Liver (tissue), 8 donors: ENCODE measurements at regions not wholly inside any gene's neighbourhood (a gene's known extent, or its start where the extent isn't known, plus 50 kb on each side); places are given as distances from the start of the nearest gene placed in this dataset.

Experiments used
- DNase-seq: peaks from one replicate; pipeline ENCODE4 v3.0.0-alpha.2; 2017; ENCODE audit warnings: low spot score
- H3K27ac ChIP-seq, 2 donors: one replicate each; pipeline ENCODE4 v1.7.0; 2013; ENCODE audit warnings: inconsistent platforms in 2 of 2, low read length in 2 of 2, control low read depth in 1 of 2, low read depth in 1 of 2, mild to moderate bottlenecking in 1 of 2
- H3K27me3 ChIP-seq, 4 donors: one replicate each; pipeline versions ENCODE4 v1.6.1 to v1.7.0; 2013; ENCODE audit warnings: low read length in 3 of 4, inconsistent platforms in 1 of 4, mild to moderate bottlenecking in 1 of 4, moderate library complexity in 1 of 4; ENCODE audit not compliant: control insufficient read depth in 4 of 4, insufficient read depth in 4 of 4
- H3K36me3 ChIP-seq, 4 donors: one replicate each; pipeline versions ENCODE4 v1.6.1 to v1.7.0; 2013; ENCODE audit warnings: low read length in 3 of 4, mild to moderate bottlenecking in 3 of 4, low read depth in 1 of 4, moderate library complexity in 1 of 4; ENCODE audit not compliant: control insufficient read depth in 4 of 4, insufficient read depth in 3 of 4
- H3K4me1 ChIP-seq, 4 donors: one replicate each; pipeline versions ENCODE4 v1.6.1 to v1.7.0; 2013; ENCODE audit warnings: low read length in 3 of 4, mild to moderate bottlenecking in 3 of 4, moderate library complexity in 1 of 4; ENCODE audit not compliant: control insufficient read depth in 4 of 4, insufficient read depth in 4 of 4
- H3K4me3 ChIP-seq, 3 donors: one replicate each; pipeline versions ENCODE4 v1.6.1 to v1.7.0; 2013; ENCODE audit warnings: low read length in 3 of 3, control low read depth in 1 of 3, low read depth in 1 of 3, mild to moderate bottlenecking in 1 of 3
- H3K9ac ChIP-seq, 2 donors: one replicate each; pipeline ENCODE4 v1.7.0; 2013; ENCODE audit warnings: low read length in 2 of 2, mild to moderate bottlenecking in 2 of 2, moderate library complexity in 2 of 2, control low read depth in 1 of 2, low read depth in 1 of 2
- H3K9me3 ChIP-seq, 4 donors: one replicate each; pipeline versions ENCODE4 v1.6.1 to v1.7.0; 2013; ENCODE audit warnings: low read length in 3 of 4; ENCODE audit not compliant: control insufficient read depth in 4 of 4
- CTCF ChIP-seq: fragments of 150-350 bp; IDR thresholded peaks from 2 replicates; pipeline ENCODE4 v1.5.1; 2017; ENCODE audit warnings: improper control_type of control experiment, low read depth, low read length; ENCODE audit not compliant: missing input control
- EGR1 ChIP-seq, 2 donors: IDR thresholded peaks; 2 replicates each; pipeline ENCODE4 v1.6.1; 2016 to 2018; ENCODE audit warnings: antibody characterized with exemption in 2 of 2, low read depth in 2 of 2
- FOXA1 ChIP-seq: IDR thresholded peaks from 2 replicates; pipeline ENCODE4 v1.6.1; 2016; ENCODE audit warnings: antibody characterized with exemption
- FOXA2 ChIP-seq: IDR thresholded peaks from 2 replicates; pipeline ENCODE4 v1.6.1; 2016; ENCODE audit warnings: antibody characterized with exemption
- GABPA ChIP-seq, 2 donors: IDR thresholded peaks in 1 of 2; conservative IDR thresholded peaks in 1 of 2; 2 replicates each; pipeline ENCODE4 v1.6.1; 2016; ENCODE audit warnings: antibody characterized with exemption in 2 of 2, mild to moderate bottlenecking in 1 of 2, moderate library complexity in 1 of 2
- HNF4A ChIP-seq, 2 donors: conservative IDR thresholded peaks; 2 replicates each; pipeline ENCODE4 v1.6.1; 2016; ENCODE audit warnings: antibody characterized with exemption in 2 of 2, mild to moderate bottlenecking in 2 of 2
- HNF4G ChIP-seq: IDR thresholded peaks from 2 replicates; pipeline ENCODE4 v1.6.1; 2016; ENCODE audit warnings: antibody characterized with exemption
- JUND ChIP-seq, 2 donors: IDR thresholded peaks; 2 replicates each; pipeline ENCODE4 v1.6.1; 2016; ENCODE audit warnings: antibody characterized with exemption in 2 of 2
- MAX ChIP-seq: IDR thresholded peaks from 2 replicates; pipeline ENCODE4 v1.6.1; 2016; ENCODE audit warnings: antibody characterized with exemption
- NR2F2 ChIP-seq: IDR thresholded peaks from 2 replicates; pipeline ENCODE4 v1.6.1; 2016; ENCODE audit warnings: antibody characterized with exemption
- RAD21 ChIP-seq, 2 donors: IDR thresholded peaks; 2 replicates each; pipeline ENCODE4 v1.6.1; 2016; ENCODE audit warnings: antibody characterized with exemption in 2 of 2, mild to moderate bottlenecking in 2 of 2
- REST ChIP-seq: IDR thresholded peaks from 2 replicates; pipeline ENCODE4 v1.6.1; 2016; ENCODE audit warnings: antibody characterized with exemption, mild to moderate bottlenecking
- RXRA ChIP-seq, 2 donors: IDR thresholded peaks; 2 replicates each; pipeline ENCODE4 v1.6.1; 2017 to 2018; ENCODE audit warnings: antibody characterized with exemption in 2 of 2, mild to moderate bottlenecking in 1 of 2
- SP1 ChIP-seq: IDR thresholded peaks from 2 replicates; pipeline ENCODE4 v1.6.1; 2018; ENCODE audit warnings: antibody characterized with exemption, mild to moderate bottlenecking
- TAF1 ChIP-seq: conservative IDR thresholded peaks from 2 replicates; pipeline ENCODE4 v1.6.1; 2016; ENCODE audit warnings: antibody characterized with exemption, mild to moderate bottlenecking
- YY1 ChIP-seq: IDR thresholded peaks from 2 replicates; pipeline ENCODE4 v1.6.1; 2016; ENCODE audit warnings: antibody characterized with exemption, mild to moderate bottlenecking
- ZBTB33 ChIP-seq: IDR thresholded peaks from 2 replicates; pipeline ENCODE4 v1.6.1; 2016; ENCODE audit warnings: antibody characterized with exemption
- WGBS: extraction: QIAGEN DNeasy Blood & Tissue Kit; methylation state at CpG from one replicate; pipeline ENCODE4 v1.1.7; 2013; 5-methylcytosine and 5-hydroxymethylcytosine counted together
- donor health status: healthy.
- donor health status: healthy.
- donor health status: healthy.
- donor health status: healthy.
- donor health status: healthy.

- DNase-seq, result no peak
- no peak overlapping the region for H3K9ac ChIP-seq
- H3K27ac ChIP-seq, result no peak overlapping the region
- no peaks in the 10 kb centered on the region for H3K9me3 ChIP-seq
- 90% methylated on average over 2 of the region's 2 CpGs for WGBS
- H3K4me3 ChIP-seq, result no peak overlapping the region
- TF ChIP-seq SP1, result no peak
- no peak for TF ChIP-seq JUND (IDR thresholded peaks at IDR 0.05)
- no peak for TF ChIP-seq HNF4G
- no peak for TF ChIP-seq YY1
- TF ChIP-seq RAD21 (IDR thresholded peaks at IDR 0.05), result no peak
- TF ChIP-seq MAX, result no peak
- TF ChIP-seq GABPA (IDR thresholded peaks at IDR 0.05 in 1 of 2, conservative IDR thresholded peaks at IDR 0.05 in 1 of 2), result no peak
- TF ChIP-seq CTCF, result no peak
- TF ChIP-seq EGR1 (IDR thresholded peaks at IDR 0.05; ENCODE audit: low read depth in 2 of 2), result no peak
- TF ChIP-seq FOXA2, result no peak
- no peak for TF ChIP-seq HNF4A (conservative IDR thresholded peaks at IDR 0.05)
- TF ChIP-seq TAF1, result no peak
- no peak for TF ChIP-seq ZBTB33
- H3K36me3 ChIP-seq, result no peaks in the 10 kb centered on the region
- no peaks in the 10 kb centered on the region for H3K27me3 ChIP-seq
- peaks cover 0 to 11% (median 0%) of the 10 kb centered on the region in 4 donors for H3K4me1 ChIP-seq
Measured at GRCh38 chr5:54653956-54654614, 136.5 kb downstream of the SNX18 start.

GRCh38 chr5:54651482-54652076 is 134.0 kb downstream of the SNX18 start:
- 42% methylated on average over 6 of the region's 6 CpGs for WGBS
- no peak for DNase-seq
- Histone ChIP-seq H3K9ac (peak overlapping the region in 1 of 2 donors; percentile 22), H3K4me3 (no peak overlapping the region), H3K27ac (peak overlapping the region; percentile 21 to 66), H3K9me3 (no peaks in the 10 kb centered on the region), H3K4me1 (peaks cover 0 to 11% (median 0%) of the 10 kb centered on the region in 4 donors), H3K36me3 (no peaks in the 10 kb centered on the region), H3K27me3 (no peaks in the 10 kb centered on the region)
- TF ChIP-seq RAD21 (IDR thresholded peaks at IDR 0.05), result peak; percentile 35 to 60
- TF ChIP-seq SP1, result peak; percentile 31
- no peak for TF ChIP-seq ZBTB33
- no peak for TF ChIP-seq REST
- TF ChIP-seq CTCF, result no peak
- TF ChIP-seq JUND (IDR thresholded peaks at IDR 0.05), result peak; percentile 86 to 96
- TF ChIP-seq TAF1, result no peak
- TF ChIP-seq FOXA2, result no peak
- TF ChIP-seq RXRA (IDR thresholded peaks at IDR 0.05), result peak in 1 of 2 donors; percentile 36
- TF ChIP-seq GABPA (IDR thresholded peaks at IDR 0.05 in 1 of 2, conservative IDR thresholded peaks at IDR 0.05 in 1 of 2), result no peak
- peak in 1 of 2 donors; percentile 30 for TF ChIP-seq HNF4A (conservative IDR thresholded peaks at IDR 0.05)
- no peak for TF ChIP-seq NR2F2
- TF ChIP-seq MAX, result no peak
- no peak for TF ChIP-seq FOXA1
